Neural progenitor cell (in vitro differentiated cells): ENCODE measurements at regions not wholly inside any gene's neighbourhood (a gene's known extent, or its start where the extent isn't known, plus 50 kb on each side); places are given as distances from the start of the nearest gene placed in this dataset.

Experiments used
- DNase-seq: peaks from one replicate; pipeline ENCODE4 v3.0.0-alpha.2; 2016; ENCODE audit warnings: low spot score
- H2AFZ ChIP-seq: fragments of 200-600 bp; sonication (generic); replicated peaks from 2 replicates; pipeline ENCODE4 v1.6.1; 2016; ENCODE audit warnings: antibody characterized with exemption
- H3F3A ChIP-seq: fragments of 200-600 bp; sonication (generic); 2 replicates; pipeline ENCODE4 v1.6.1; 2016; ENCODE audit warnings: antibody characterized with exemption, low read depth
- H3K27ac ChIP-seq: fragments of 200-600 bp; sonication (generic); 2 replicates; pipeline ENCODE4 v1.5.1; 2016; ENCODE audit warnings: mild to moderate bottlenecking
- H3K27me3 ChIP-seq: fragments of 200-600 bp; sonication (generic); 2 replicates; pipeline ENCODE4 v1.6.1; 2016; ENCODE audit warnings: mild to moderate bottlenecking, moderate library complexity
- H3K36me3 ChIP-seq: fragments of 200-600 bp; sonication (generic); 2 replicates; pipeline ENCODE4 v1.5.1; 2016
- H3K4me1 ChIP-seq: fragments of 200-600 bp; sonication (generic); 2 replicates; pipeline ENCODE4 v1.6.1; 2016; ENCODE audit warnings: mixed run types
- H3K4me2 ChIP-seq: fragments of 200-600 bp; sonication (generic); 2 replicates; pipeline ENCODE4 v1.6.1; 2016
- H3K4me3 ChIP-seq: fragments of 200-600 bp; sonication (generic); 2 replicates; pipeline ENCODE4 v1.5.1; 2016
- H3K79me2 ChIP-seq: fragments of 200-600 bp; sonication (generic); 2 replicates; pipeline ENCODE4 v1.6.1; 2016; ENCODE audit warnings: low read depth
- H3K9ac ChIP-seq: fragments of 200-600 bp; sonication (generic); 2 replicates; pipeline ENCODE4 v1.6.1; 2016
- H3K9me3 ChIP-seq: fragments of 200-600 bp; sonication (generic); 2 replicates; pipeline ENCODE4 v1.5.1; 2016; ENCODE audit warnings: low read depth
- H4K20me1 ChIP-seq: fragments of 200-600 bp; sonication (generic); 2 replicates; pipeline ENCODE4 v1.6.1; 2016; ENCODE audit warnings: low read depth
- H3K27ac Mint-ChIP-seq: 3 replicates; pipeline ENCODE4 v1.8.0; 2021; ENCODE audit warnings: mixed read lengths
- H3K27me3 Mint-ChIP-seq: 2 replicates; pipeline ENCODE4 v1.8.0; 2022; ENCODE audit warnings: low read depth, mild to moderate bottlenecking, inconsistent platforms, moderate library complexity, mixed read lengths; ENCODE audit not compliant: insufficient read depth
- H3K36me3 Mint-ChIP-seq: 3 replicates; pipeline ENCODE4 v1.8.0; 2021; ENCODE audit warnings: mixed read lengths
- H3K4me1 Mint-ChIP-seq: 3 replicates; pipeline ENCODE4 v1.8.0; 2021; ENCODE audit warnings: mixed read lengths
- H3K4me3 Mint-ChIP-seq: 3 replicates; pipeline ENCODE4 v1.8.0; 2021; ENCODE audit warnings: mild to moderate bottlenecking, moderate library complexity, mixed read lengths
- H3K9me3 Mint-ChIP-seq: 3 replicates; pipeline ENCODE4 v1.8.0; 2020; ENCODE audit warnings: mixed read lengths
- CTCF ChIP-seq: fragments of 200-600 bp; sonication (generic); IDR thresholded peaks from 2 replicates; pipeline ENCODE4 v1.5.1; 2017; ENCODE audit warnings: antibody characterized with exemption, mild to moderate bottlenecking
- EZH2 ChIP-seq: fragments of 200-600 bp; sonication (generic); IDR thresholded peaks from 2 replicates; pipeline ENCODE4 v1.6.1; 2017; ENCODE audit warnings: antibody characterized with exemption, mild to moderate bottlenecking, moderate library complexity
- EZH2phosphoT487 ChIP-seq: fragments of 200-600 bp; sonication (generic); IDR thresholded peaks from 2 replicates; pipeline ENCODE4 v1.6.1; 2017; ENCODE audit warnings: antibody characterized with exemption

- no peaks in the 10 kb centered on the region for H3K27me3 ChIP-seq
- peaks cover 5% of the 10 kb centered on the region for H3K4me1 ChIP-seq
- no peaks in the 10 kb centered on the region for H3K9me3 ChIP-seq
- H3K27ac ChIP-seq = no peak overlapping the region
- H3K4me2 ChIP-seq = no peak overlapping the region
- H4K20me1 ChIP-seq = no peaks in the 10 kb centered on the region
- no peak overlapping the region for H3K9ac ChIP-seq
- H3K36me3 ChIP-seq = no peaks in the 10 kb centered on the region
- no peaks in the 10 kb centered on the region for H3F3A ChIP-seq
- Mint-ChIP-seq H3K27ac (no peak overlapping the region), H3K9me3 (no peaks in the 10 kb centered on the region), H3K4me3 (no peak overlapping the region), H3K27me3 (peaks cover 5% of the 10 kb centered on the region), H3K36me3 (no peaks in the 10 kb centered on the region), H3K4me1 (no peaks in the 10 kb centered on the region)
- no peak overlapping the region for H2AFZ ChIP-seq
- no peak for DNase-seq
- no peaks in the 10 kb centered on the region for H3K79me2 ChIP-seq
- no peak for TF ChIP-seq EZH2
- no peak for TF ChIP-seq EZH2phosphoT487
- no peak overlapping the region for H3K4me3 ChIP-seq
Observed at GRCh38 chr10:4635883-4636282, 190.1 kb upstream of the AKR1E2 start.

DNA sequence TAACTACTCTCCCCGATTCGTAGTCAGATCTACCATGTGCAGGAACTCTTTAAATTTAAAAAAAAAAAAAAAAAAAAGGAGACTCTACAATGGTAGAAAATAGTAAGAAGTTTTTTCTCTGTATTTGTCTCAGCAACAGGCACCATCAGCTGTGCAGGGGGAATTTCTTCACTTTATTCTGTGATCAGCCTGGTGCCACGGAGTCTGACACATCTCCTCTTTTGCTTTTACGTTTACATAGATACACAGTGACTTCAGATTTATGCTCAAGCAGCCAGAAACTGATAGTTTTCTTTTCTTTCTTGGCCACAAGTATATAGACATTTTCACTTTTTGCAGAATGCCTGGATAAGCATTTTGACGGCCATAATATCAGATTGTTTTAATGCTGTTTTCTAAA, 190.6 kb upstream of the AKR1E2 start:
- H3K4me1 ChIP-seq = peaks cover 5% of the 10 kb centered on the region
- no peak overlapping the region for H3K27ac Mint-ChIP-seq
- no peaks in the 10 kb centered on the region for H3F3A ChIP-seq
- no peak for DNase-seq
- no peaks in the 10 kb centered on the region for H3K79me2 ChIP-seq
- no peaks in the 10 kb centered on the region for H3K36me3 Mint-ChIP-seq
- H3K9me3 Mint-ChIP-seq = no peaks in the 10 kb centered on the region
- H3K27me3 Mint-ChIP-seq = peaks cover 5% of the 10 kb centered on the region
- H3K4me1 Mint-ChIP-seq = no peaks in the 10 kb centered on the region
- H3K9ac ChIP-seq = no peak overlapping the region
- TF ChIP-seq EZH2 = no peak
- TF ChIP-seq EZH2phosphoT487 = no peak
- TF ChIP-seq CTCF = no peak
- H3K27me3 ChIP-seq = no peaks in the 10 kb centered on the region
- no peaks in the 10 kb centered on the region for H3K9me3 ChIP-seq
- H2AFZ ChIP-seq = no peak overlapping the region
- no peaks in the 10 kb centered on the region for H3K36me3 ChIP-seq
- no peak overlapping the region for H3K4me2 ChIP-seq
- H3K4me3 ChIP-seq = no peak overlapping the region
- no peak overlapping the region for H3K4me3 Mint-ChIP-seq
- H3K27ac ChIP-seq = no peak overlapping the region
- no peaks in the 10 kb centered on the region for H4K20me1 ChIP-seq

DNA sequence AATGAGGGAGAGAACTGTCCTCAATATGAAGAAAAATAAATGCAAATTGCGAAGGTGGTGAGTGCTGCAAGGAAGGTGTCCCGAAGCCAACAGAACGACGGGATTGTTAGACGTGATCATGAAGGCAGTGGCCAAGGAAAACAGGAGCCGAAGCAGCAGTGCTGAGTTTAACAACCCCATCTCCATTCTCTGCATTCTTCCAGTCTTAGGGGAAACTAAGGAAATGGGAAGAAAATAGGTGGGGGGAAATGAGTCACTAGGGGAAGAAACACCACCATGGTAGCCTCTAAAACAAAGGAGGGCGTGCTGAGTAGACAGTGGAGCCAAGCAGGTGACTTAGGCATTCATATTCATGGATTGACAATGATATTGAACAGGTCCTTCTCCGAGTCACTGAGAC, 192.2 kb upstream of the AKR1E2 start:
- H3K9ac ChIP-seq = no peak overlapping the region
- Mint-ChIP-seq H3K27me3 (peaks cover 5% of the 10 kb centered on the region), H3K4me3 (no peak overlapping the region), H3K4me1 (no peaks in the 10 kb centered on the region), H3K27ac (no peak overlapping the region), H3K36me3 (no peaks in the 10 kb centered on the region), H3K9me3 (no peaks in the 10 kb centered on the region)
- no peak overlapping the region for H3K27ac ChIP-seq
- no peaks in the 10 kb centered on the region for H3K9me3 ChIP-seq
- H3K4me1 ChIP-seq = peaks cover 5% of the 10 kb centered on the region
- no peaks in the 10 kb centered on the region for H3F3A ChIP-seq
- DNase-seq = no peak
- no peaks in the 10 kb centered on the region for H3K27me3 ChIP-seq
- no peaks in the 10 kb centered on the region for H3K79me2 ChIP-seq
- H3K4me2 ChIP-seq = no peak overlapping the region
- H3K4me3 ChIP-seq = no peak overlapping the region
- no peaks in the 10 kb centered on the region for H4K20me1 ChIP-seq
- no peak overlapping the region for H2AFZ ChIP-seq
- no peaks in the 10 kb centered on the region for H3K36me3 ChIP-seq
- TF ChIP-seq CTCF (no peak), EZH2phosphoT487 (no peak), EZH2 (no peak)

DNA sequence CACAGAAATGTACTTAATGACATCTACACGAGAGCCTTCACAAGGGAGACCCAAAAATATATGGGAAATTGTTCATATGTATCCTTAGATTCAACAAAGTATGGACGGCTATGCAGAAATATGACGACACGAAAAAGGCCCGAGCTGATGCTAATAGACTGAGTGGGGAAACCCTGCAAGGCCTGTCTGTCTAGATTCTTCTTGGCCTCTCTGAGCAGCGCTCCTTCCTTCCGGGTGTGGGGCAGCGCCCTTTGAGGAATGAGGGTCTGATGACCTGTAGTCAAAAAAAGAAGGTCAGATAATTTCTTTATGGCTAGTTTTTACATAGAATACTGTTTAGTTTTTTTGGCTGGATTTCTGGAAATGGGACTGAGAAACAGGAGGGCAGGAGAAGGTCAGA, 192.8 kb upstream of the AKR1E2 start:
- H3K4me3 ChIP-seq = no peak overlapping the region
- no peak overlapping the region for H3K9ac ChIP-seq
- H3K4me3 Mint-ChIP-seq = no peak overlapping the region
- DNase-seq = no peak
- no peaks in the 10 kb centered on the region for H3F3A ChIP-seq
- peaks cover 5% of the 10 kb centered on the region for H3K4me1 ChIP-seq
- TF ChIP-seq EZH2 (no peak), CTCF (no peak), EZH2phosphoT487 (no peak)
- H3K27ac Mint-ChIP-seq = no peak overlapping the region
- H3K27me3 Mint-ChIP-seq = peaks cover 5% of the 10 kb centered on the region
- no peak overlapping the region for H3K27ac ChIP-seq
- no peaks in the 10 kb centered on the region for H3K9me3 ChIP-seq
- no peak overlapping the region for H2AFZ ChIP-seq
- no peaks in the 10 kb centered on the region for H3K36me3 ChIP-seq
- no peaks in the 10 kb centered on the region for H4K20me1 ChIP-seq
- no peaks in the 10 kb centered on the region for H3K36me3 Mint-ChIP-seq
- H3K4me1 Mint-ChIP-seq = no peaks in the 10 kb centered on the region
- H3K4me2 ChIP-seq = no peak overlapping the region
- H3K9me3 Mint-ChIP-seq = no peaks in the 10 kb centered on the region
- H3K27me3 ChIP-seq = no peaks in the 10 kb centered on the region
- no peaks in the 10 kb centered on the region for H3K79me2 ChIP-seq
